ENCODE measurements at regions not wholly inside any gene's neighbourhood (a gene's known extent, or its start where the extent isn't known, plus 50 kb on each side); places are given as distances from the start of the nearest gene placed in this dataset.

GRCh38 chr11:115941481-115941993, 437.3 kb upstream of the CADM1 start:
- DNase-seq (ENCODE audit: low read depth, low spot score): peak; percentile 68
- peak overlapping the region; percentile 37 for H3K27ac ChIP-seq

GRCh38 chr11:115941044-115941443, 436.8 kb upstream of the CADM1 start:
- H3K27ac ChIP-seq: no peak overlapping the region
- DNase-seq (ENCODE audit: low read depth, low spot score): no peak

- no peak overlapping the region for H3K27ac ChIP-seq
- no peak for DNase-seq (ENCODE audit: low read depth, low spot score)
Measured at GRCh38 chr11:115939731-115940421, 435.7 kb upstream of the CADM1 start.

GRCh38 chr11:115939104-115939730, 435.0 kb upstream of the CADM1 start:
- DNase-seq (ENCODE audit: low read depth, low spot score): no peak
- no peak overlapping the region for H3K27ac ChIP-seq

- DNase-seq (ENCODE audit: low read depth, low spot score): no peak
- no peak overlapping the region for H3K27ac ChIP-seq
Measured at GRCh38 chr11:115933564-115933963, 429.3 kb upstream of the CADM1 start.

- no peak for DNase-seq (ENCODE audit: low read depth, low spot score)
- H3K27ac ChIP-seq: no peak overlapping the region
Measured at GRCh38 chr11:115931548-115932083, 427.4 kb upstream of the CADM1 start.

GRCh38 chr11:115930886-115931547, 426.8 kb upstream of the CADM1 start:
- H3K27ac ChIP-seq: no peak overlapping the region
- no peak for DNase-seq (ENCODE audit: low read depth, low spot score)

GRCh38 chr11:115930291-115930690, 426.1 kb upstream of the CADM1 start:
- no peak for DNase-seq (ENCODE audit: low read depth, low spot score)
- no peak overlapping the region for H3K27ac ChIP-seq

GRCh38 chr11:115929618-115930129, 425.5 kb upstream of the CADM1 start:
- no peak for DNase-seq (ENCODE audit: low read depth, low spot score)
- no peak overlapping the region for H3K27ac ChIP-seq

GRCh38 chr11:115928811-115929210, 424.6 kb upstream of the CADM1 start:
- no peak overlapping the region for H3K27ac ChIP-seq
- no peak for DNase-seq (ENCODE audit: low read depth, low spot score)

- no peak overlapping the region for H3K27ac ChIP-seq
- no peak for DNase-seq (ENCODE audit: low read depth, low spot score)
Measured at GRCh38 chr11:115927823-115928329, 423.7 kb upstream of the CADM1 start.

- no peak overlapping the region for H3K27ac ChIP-seq
- no peak for DNase-seq (ENCODE audit: low read depth, low spot score)
Measured at GRCh38 chr11:115926601-115927000, 422.4 kb upstream of the CADM1 start.

- H3K27ac ChIP-seq: no peak overlapping the region
- DNase-seq (ENCODE audit: low read depth, low spot score): no peak
Measured at GRCh38 chr11:115926138-115926537, 421.9 kb upstream of the CADM1 start.

- DNase-seq (ENCODE audit: low read depth, low spot score): no peak
- H3K27ac ChIP-seq: no peak overlapping the region
Measured at GRCh38 chr11:115925568-115926090, 421.4 kb upstream of the CADM1 start.

- DNase-seq (ENCODE audit: low read depth, low spot score): no peak
- no peak overlapping the region for H3K27ac ChIP-seq
Measured at GRCh38 chr11:115924744-115925567, 420.7 kb upstream of the CADM1 start.

- DNase-seq (ENCODE audit: low read depth, low spot score): no peak
- no peak overlapping the region for H3K27ac ChIP-seq
Measured at GRCh38 chr11:115922876-115923275, 418.7 kb upstream of the CADM1 start.

- DNase-seq (ENCODE audit: low read depth, low spot score): no peak
- H3K27ac ChIP-seq: no peak overlapping the region
Measured at GRCh38 chr11:115921986-115922385, 417.8 kb upstream of the CADM1 start.

- H3K27ac ChIP-seq: no peak overlapping the region
- no peak for DNase-seq (ENCODE audit: low read depth, low spot score)
Measured at GRCh38 chr11:115921540-115921939, 417.3 kb upstream of the CADM1 start.

GRCh38 chr11:115920841-115921480, 416.7 kb upstream of the CADM1 start:
- H3K27ac ChIP-seq: no peak overlapping the region
- DNase-seq (ENCODE audit: low read depth, low spot score): no peak
